ENCODE measurements at regions not wholly inside any gene's neighbourhood (a gene's known extent, or its start where the extent isn't known, plus 50 kb on each side); places are given as distances from the start of the nearest gene placed in this dataset.
"Not testable (repeated sequence)": the region's sequence is repeated elsewhere in the genome, so short reads cannot be mapped to it uniquely, and the experiment has no call there.

GRCh38 chr1:206384029-206384807 lies 86.1 kb upstream of the IKBKE start:
- H3K4me3 Mint-ChIP-seq; H3K27me3 Mint-ChIP-seq; CTCF ChIA-PET; H3K27ac Mint-ChIP-seq; H3K9me3 Mint-ChIP-seq; POLR2A ChIA-PET; H3K36me3 Mint-ChIP-seq (ENCODE audit: low read depth): not testable (repeated sequence)
- peak; percentile 63 for DNase-seq
- H3K4me1 Mint-ChIP-seq = peaks cover 15% of the 10 kb centered on the region

- H3K36me3 Mint-ChIP-seq (ENCODE audit: low read depth); H3K27me3 Mint-ChIP-seq; H3K9me3 Mint-ChIP-seq; POLR2A ChIA-PET; H3K4me3 Mint-ChIP-seq; DNase-seq; H3K27ac Mint-ChIP-seq; CTCF ChIA-PET: not testable (repeated sequence)
- peaks cover 15% of the 10 kb centered on the region for H3K4me1 Mint-ChIP-seq
These were observed 85.4 kb upstream of the IKBKE start for GRCh38 chr1:206384891-206385290.

DNA sequence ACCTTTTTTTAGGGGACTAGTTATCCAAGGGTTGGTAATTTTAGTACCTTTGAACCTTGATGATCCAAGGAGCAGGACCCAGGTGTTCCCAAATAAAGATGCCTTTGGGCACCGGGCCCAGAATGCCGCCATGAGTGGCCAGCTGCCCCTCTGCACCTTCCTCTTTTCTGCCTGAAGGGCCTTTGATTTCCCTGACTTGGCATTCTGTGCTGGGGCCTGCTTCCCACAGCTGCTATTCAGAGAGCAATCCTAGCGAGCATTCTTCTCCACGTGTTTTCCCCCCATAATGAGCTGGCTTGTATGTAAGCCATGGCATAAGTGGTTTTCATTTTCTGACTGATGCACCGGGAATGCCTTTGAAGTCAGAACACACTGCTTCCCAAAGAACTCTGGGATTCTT lies 82.6 kb upstream of the IKBKE start:
- H3K9me3 Mint-ChIP-seq; H3K27ac Mint-ChIP-seq; H3K36me3 Mint-ChIP-seq (ENCODE audit: low read depth); CTCF ChIA-PET; H3K4me3 Mint-ChIP-seq; DNase-seq; H3K4me1 Mint-ChIP-seq; H3K27me3 Mint-ChIP-seq; POLR2A ChIA-PET: not testable (repeated sequence)

GRCh38 chr1:206391903-206392302 lies 78.4 kb upstream of the IKBKE start:
- H3K9me3 Mint-ChIP-seq; H3K27me3 Mint-ChIP-seq; H3K4me3 Mint-ChIP-seq; H3K36me3 Mint-ChIP-seq (ENCODE audit: low read depth); CTCF ChIA-PET; H3K27ac Mint-ChIP-seq; H3K4me1 Mint-ChIP-seq; POLR2A ChIA-PET; DNase-seq: not testable (repeated sequence)

DNA sequence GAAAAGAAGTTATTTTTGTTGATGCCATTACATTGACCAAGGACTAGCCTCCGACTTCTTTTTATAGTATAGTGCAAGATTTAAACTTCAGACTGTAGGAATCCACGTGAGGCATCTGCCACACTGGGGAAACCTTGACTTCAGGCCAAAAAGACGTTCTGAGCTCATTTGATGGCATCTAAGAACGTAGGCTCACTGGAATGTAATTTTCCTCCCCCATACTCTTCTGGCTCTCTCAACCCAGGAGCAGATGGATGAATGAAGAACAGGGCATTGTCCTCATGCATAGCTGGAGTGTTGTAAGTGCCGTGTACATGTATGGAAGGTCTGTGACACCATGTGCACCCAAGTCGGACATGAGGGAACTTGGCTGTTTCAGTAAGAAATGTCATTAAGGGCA lies 72.8 kb upstream of the IKBKE start:
- H3K9me3 Mint-ChIP-seq, H3K4me1 Mint-ChIP-seq, CTCF ChIA-PET, H3K27me3 Mint-ChIP-seq, DNase-seq, H3K27ac Mint-ChIP-seq, H3K4me3 Mint-ChIP-seq, POLR2A ChIA-PET: not testable (repeated sequence)
- H3K36me3 Mint-ChIP-seq (ENCODE audit: low read depth) = peaks cover 11% of the 10 kb centered on the region

- H3K27ac Mint-ChIP-seq, DNase-seq, H3K4me3 Mint-ChIP-seq, POLR2A ChIA-PET, H3K9me3 Mint-ChIP-seq, H3K27me3 Mint-ChIP-seq, H3K4me1 Mint-ChIP-seq, CTCF ChIA-PET: not testable (repeated sequence)
- peaks cover 11% of the 10 kb centered on the region for H3K36me3 Mint-ChIP-seq (ENCODE audit: low read depth)
These were observed 72.0 kb upstream of the IKBKE start for GRCh38 chr1:206398261-206398660.

GRCh38 chr1:206403612-206404307 lies 66.5 kb upstream of the IKBKE start:
- POLR2A ChIA-PET = not testable (repeated sequence)

GRCh38 chr1:206404309-206405027 lies 65.8 kb upstream of the IKBKE start:
- H3K36me3 Mint-ChIP-seq (ENCODE audit: low read depth); H3K27ac Mint-ChIP-seq; CTCF ChIA-PET; POLR2A ChIA-PET; DNase-seq; H3K4me3 Mint-ChIP-seq; H3K27me3 Mint-ChIP-seq; H3K9me3 Mint-ChIP-seq; H3K4me1 Mint-ChIP-seq: not testable (repeated sequence)

More at GRCh38 chr1:206403612-206404307, 66.5 kb upstream of the IKBKE start:
- H3K27ac Mint-ChIP-seq; H3K27me3 Mint-ChIP-seq; H3K4me3 Mint-ChIP-seq; DNase-seq; CTCF ChIA-PET; H3K4me1 Mint-ChIP-seq; H3K36me3 Mint-ChIP-seq (ENCODE audit: low read depth); H3K9me3 Mint-ChIP-seq: not testable (repeated sequence)

- H3K36me3 Mint-ChIP-seq (ENCODE audit: low read depth); H3K27me3 Mint-ChIP-seq; H3K4me1 Mint-ChIP-seq; H3K4me3 Mint-ChIP-seq; POLR2A ChIA-PET; CTCF ChIA-PET; H3K9me3 Mint-ChIP-seq; H3K27ac Mint-ChIP-seq; DNase-seq: not testable (repeated sequence)
These were observed 65.0 kb upstream of the IKBKE start for GRCh38 chr1:206405282-206405681.

DNA sequence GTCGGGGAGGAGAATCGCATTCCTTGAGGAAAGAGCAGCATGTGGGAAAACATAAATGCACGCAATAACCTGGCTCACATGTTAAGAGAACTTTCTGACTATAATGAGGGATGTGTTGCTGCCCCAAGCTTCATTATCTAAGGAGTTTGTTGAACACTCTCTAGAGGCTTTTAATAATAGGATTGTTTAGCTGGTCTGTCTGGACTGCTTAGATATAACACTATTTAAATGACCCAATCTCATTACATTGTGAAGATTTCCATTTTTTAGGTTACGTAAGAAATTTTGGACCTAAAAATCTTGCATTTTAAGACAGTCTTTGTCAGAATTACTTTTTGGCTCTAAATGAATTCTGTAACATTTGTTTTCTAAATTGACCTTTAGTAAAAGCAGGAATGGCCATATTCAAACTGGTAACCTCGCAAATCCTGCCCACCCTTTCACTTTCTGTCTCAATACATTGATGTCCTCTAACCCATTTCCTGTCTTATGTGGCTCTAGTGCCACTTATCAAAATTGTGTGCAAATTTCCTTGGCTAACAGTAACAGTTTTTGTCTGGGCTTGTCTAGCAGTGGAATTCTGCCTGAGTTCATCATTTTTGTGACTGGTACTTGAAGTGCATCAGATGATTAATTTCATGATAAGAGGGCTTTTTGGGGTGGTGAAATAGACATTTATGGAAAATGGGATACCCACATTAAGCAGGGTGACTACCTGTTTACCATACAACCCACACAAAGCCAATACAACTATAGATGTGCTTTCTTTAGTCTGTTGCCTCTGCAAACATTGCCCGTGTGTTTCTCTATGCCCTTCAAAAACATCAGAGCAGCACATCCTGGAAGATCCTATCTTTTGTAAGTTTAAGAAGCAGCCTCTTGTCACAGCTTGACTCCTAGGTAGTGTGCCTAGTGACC lies 61.6 kb upstream of the IKBKE start:
- DNase-seq; H3K4me1 Mint-ChIP-seq; CTCF ChIA-PET; H3K4me3 Mint-ChIP-seq; POLR2A ChIA-PET; H3K27me3 Mint-ChIP-seq; H3K36me3 Mint-ChIP-seq (ENCODE audit: low read depth); H3K9me3 Mint-ChIP-seq; H3K27ac Mint-ChIP-seq: not testable (repeated sequence)

DNA sequence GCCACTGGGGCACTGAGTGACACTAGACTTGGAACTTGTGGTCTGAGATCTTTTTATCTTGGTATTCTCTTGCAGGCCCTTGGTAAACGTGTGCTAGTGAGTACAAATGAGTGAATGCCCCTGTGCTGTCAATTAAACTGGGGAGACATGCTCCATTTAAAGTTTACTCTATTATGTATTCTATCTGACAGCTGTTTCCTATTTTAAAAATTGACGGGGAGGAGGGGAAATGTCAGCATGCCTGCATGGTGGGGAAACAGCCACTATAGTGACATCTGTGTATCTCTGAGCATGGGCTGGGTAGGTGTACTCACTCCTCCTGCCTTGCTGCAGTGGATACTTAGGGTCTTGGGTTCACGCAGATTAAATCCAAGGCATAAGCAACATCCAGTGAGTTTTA lies 59.0 kb upstream of the IKBKE start:
- no peak for DNase-seq
- Mint-ChIP-seq H3K27me3 (no peaks in the 10 kb centered on the region), H3K4me3 (no peak overlapping the region), H3K9me3 (no peaks in the 10 kb centered on the region), H3K27ac (no peak overlapping the region), H3K4me1 (no peaks in the 10 kb centered on the region), H3K36me3 (ENCODE audit: low read depth) (peaks cover 21% of the 10 kb centered on the region)
- CTCF ChIA-PET = no interaction called here
- POLR2A ChIA-PET = no interaction called here

- Mint-ChIP-seq H3K27ac (no peak overlapping the region), H3K4me1 (peaks cover 2% of the 10 kb centered on the region), H3K36me3 (ENCODE audit: low read depth) (peaks cover 41% of the 10 kb centered on the region), H3K4me3 (no peak overlapping the region), H3K27me3 (no peaks in the 10 kb centered on the region), H3K9me3 (no peaks in the 10 kb centered on the region)
- ChIA-PET POLR2A (interaction anchor here (1.0 kb wide), 1 partner anchor 11 kb away, joined by 3 read pairs; no protein-coding TSS in a partner anchor), CTCF (no interaction called here)
- no peak for DNase-seq
These were observed 54.3 kb upstream of the IKBKE start for GRCh38 chr1:206415942-206416341.
